IPS-15b (cell line): ENCODE measurements at regions not wholly inside any gene's neighbourhood (a gene's known extent, or its start where the extent isn't known, plus 50 kb on each side); places are given as distances from the start of the nearest gene placed in this dataset.

Experiments
- H3K27me3 ChIP-seq: one replicate; pipeline ENCODE4 v1.6.1; 2013; ENCODE audit warnings: low read length; ENCODE audit not compliant: control insufficient read depth, insufficient read depth
- H3K36me3 ChIP-seq: one replicate; pipeline ENCODE4 v1.6.1; 2013; ENCODE audit warnings: low read length; ENCODE audit not compliant: control insufficient read depth, insufficient read depth
- H3K4me1 ChIP-seq: one replicate; pipeline ENCODE4 v1.6.1; 2013; ENCODE audit warnings: mild to moderate bottlenecking, low read length; ENCODE audit not compliant: control insufficient read depth, insufficient read depth
- H3K4me3 ChIP-seq: one replicate; pipeline ENCODE4 v1.5.1; 2013; ENCODE audit warnings: low read depth, low read length
- H3K9ac ChIP-seq: one replicate; pipeline ENCODE4 v1.6.1; 2013; ENCODE audit warnings: low read depth, mild to moderate bottlenecking, low read length
- H3K9me3 ChIP-seq: one replicate; pipeline ENCODE4 v1.6.1; 2013; ENCODE audit warnings: mild to moderate bottlenecking, low read length; ENCODE audit not compliant: control insufficient read depth, insufficient read depth

DNA sequence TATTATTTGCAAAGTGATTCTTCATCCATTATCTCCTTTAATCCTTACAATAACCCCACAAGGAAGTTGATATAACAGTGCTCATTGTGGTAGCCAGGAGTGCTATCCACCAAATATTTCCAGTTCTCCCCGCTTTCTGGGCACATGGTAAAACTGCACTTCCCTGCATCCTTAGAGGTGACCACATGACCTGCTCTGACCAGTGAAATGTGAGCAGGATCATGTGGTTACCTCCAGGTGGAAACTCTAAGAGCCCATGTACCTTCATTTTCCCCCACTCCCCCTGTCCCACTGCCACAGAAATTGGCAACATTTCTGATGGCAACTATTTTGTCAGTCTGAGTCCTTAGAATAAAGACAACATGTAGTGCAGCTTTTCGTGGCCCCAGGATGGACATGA lies 89.7 kb downstream of the MRPL46 start:
- no peaks in the 10 kb centered on the region for H3K27me3 ChIP-seq
- no peaks in the 10 kb centered on the region for H3K36me3 ChIP-seq
- no peak overlapping the region for H3K9ac ChIP-seq
- H3K4me3 ChIP-seq: no peak overlapping the region
- no peaks in the 10 kb centered on the region for H3K4me1 ChIP-seq
- no peaks in the 10 kb centered on the region for H3K9me3 ChIP-seq

DNA sequence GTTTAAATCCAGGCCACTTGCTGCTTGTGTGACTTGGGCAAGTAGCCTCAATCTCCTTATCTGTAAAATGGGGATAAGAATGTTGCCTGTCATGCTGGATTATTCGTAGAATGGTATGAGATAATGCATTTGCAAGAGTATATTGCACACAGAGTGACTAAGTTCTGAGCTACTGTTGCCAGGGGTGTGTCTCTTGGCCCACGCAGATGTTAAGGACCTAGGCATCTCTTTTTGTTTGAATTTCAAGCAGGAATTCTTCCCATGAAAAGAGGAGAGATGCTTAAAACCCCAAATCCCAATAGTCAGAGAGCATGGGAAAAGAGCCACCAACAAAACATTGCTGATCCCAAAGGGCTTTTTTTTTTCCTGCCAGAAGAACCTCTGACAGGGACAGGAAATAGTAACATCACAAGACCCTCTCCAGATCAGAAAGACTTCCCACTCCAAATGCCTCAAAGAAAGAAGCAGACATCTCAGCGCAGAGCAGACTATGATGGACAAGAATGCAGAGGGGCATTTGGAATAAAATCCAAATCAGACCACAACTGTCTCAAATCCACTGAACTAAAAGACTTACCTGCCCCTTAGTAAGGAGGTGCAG lies 90.5 kb downstream of the MRPL46 start:
- no peaks in the 10 kb centered on the region for H3K27me3 ChIP-seq
- H3K9me3 ChIP-seq: no peaks in the 10 kb centered on the region

DNA sequence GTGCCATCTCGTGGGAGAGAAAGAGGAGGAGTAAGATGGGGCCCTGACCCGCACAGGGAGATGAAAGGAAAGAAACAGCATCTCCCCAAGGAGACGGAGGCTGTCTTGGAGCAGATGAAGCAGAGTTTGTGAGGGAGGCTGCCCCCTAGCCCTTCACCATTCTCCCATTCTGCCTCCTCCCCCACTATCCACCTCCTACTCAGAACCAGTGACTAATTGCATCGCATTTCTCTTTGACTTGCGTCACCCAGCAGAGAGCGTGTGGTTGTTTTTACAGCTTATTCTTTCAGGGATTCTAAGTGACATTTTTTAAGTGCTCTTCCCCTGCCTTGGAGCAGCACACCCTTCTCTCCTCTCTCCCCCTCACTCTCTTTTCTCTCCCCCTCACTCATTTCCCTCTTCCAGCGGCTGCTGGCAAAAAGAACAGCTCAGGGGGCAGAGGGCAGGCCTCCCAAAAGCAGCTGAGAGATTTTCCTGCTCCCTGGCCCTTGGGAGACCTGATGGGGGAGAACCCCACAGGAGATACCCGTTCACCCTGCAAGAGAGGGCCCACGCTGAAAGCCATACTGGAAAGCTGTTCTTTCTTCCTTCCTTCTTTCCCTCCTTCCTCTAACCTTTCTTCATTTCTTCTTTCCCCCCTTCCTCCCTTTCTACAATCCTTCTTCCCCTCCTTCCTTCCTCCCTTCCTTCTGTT lies 91.8 kb downstream of the MRPL46 start:
- no peak overlapping the region for H3K9ac ChIP-seq
- no peaks in the 10 kb centered on the region for H3K27me3 ChIP-seq
- no peak overlapping the region for H3K4me3 ChIP-seq
- no peaks in the 10 kb centered on the region for H3K4me1 ChIP-seq
- no peaks in the 10 kb centered on the region for H3K36me3 ChIP-seq
- H3K9me3 ChIP-seq: no peaks in the 10 kb centered on the region

More for the DNA sequence above, 90.5 kb downstream of the MRPL46 start:
- Histone ChIP-seq H3K9ac (no peak overlapping the region), H3K36me3 (no peaks in the 10 kb centered on the region), H3K4me1 (no peaks in the 10 kb centered on the region), H3K4me3 (no peak overlapping the region)

DNA sequence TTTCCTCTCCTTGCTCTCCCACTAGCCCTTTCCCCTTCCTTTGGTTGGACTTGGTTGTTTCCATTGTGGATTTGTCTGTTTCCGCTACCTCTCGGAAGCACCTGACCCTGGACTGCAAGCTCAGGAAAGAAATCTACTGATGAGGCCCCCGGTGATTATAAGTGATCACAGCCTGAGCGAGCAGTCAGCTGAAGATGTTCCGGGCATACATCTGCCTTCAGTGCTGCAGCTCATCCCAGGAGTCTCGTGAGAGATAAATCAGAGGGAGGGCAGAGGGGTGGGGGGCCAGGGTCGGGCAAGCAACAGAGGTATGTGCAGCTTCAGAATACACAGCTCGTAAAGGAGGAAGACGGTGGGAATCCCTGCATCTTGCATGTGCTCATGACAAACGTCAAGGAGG lies 102.1 kb downstream of the MRPL46 start:
- no peaks in the 10 kb centered on the region for H3K9me3 ChIP-seq
- H3K27me3 ChIP-seq: no peaks in the 10 kb centered on the region
- H3K4me3 ChIP-seq: no peak overlapping the region

DNA sequence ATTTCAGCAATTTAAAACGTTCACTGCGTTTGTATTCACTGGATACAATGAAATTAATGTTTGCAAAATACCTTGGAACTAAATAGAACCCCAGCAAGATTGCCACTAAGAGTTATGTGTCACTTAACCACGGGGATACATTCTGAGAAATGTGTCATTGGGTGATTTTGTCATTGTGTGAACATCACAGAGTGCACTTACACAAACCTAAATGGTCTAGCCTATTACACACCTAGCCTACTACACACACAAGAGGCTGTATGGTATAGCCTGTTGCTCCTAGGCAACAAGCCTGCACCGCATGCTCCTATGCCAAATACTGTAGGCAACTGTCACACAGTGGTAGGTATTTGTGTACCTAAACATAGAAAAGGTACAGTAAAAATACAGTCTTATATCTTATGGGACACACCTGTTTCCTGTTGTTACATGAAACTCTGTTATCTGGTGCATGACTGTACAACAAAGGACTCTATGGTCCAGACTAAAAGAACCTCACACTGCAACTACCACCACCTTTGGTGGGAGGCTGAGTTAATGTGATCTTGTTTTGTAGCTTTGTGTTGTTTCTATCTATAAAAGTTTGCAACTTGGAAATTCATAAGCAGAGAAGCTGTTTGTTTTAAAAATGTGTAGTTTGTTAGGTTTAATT lies 92.2 kb upstream of the NTRK3 start:
- no peaks in the 10 kb centered on the region for H3K4me1 ChIP-seq
- H3K9me3 ChIP-seq: no peaks in the 10 kb centered on the region
- no peak overlapping the region for H3K4me3 ChIP-seq
- no peak overlapping the region for H3K9ac ChIP-seq
- no peaks in the 10 kb centered on the region for H3K27me3 ChIP-seq
- no peaks in the 10 kb centered on the region for H3K36me3 ChIP-seq

More for the DNA sequence above, 102.1 kb downstream of the MRPL46 start:
- no peak overlapping the region for H3K9ac ChIP-seq
- no peaks in the 10 kb centered on the region for H3K4me1 ChIP-seq
- H3K36me3 ChIP-seq: no peaks in the 10 kb centered on the region

DNA sequence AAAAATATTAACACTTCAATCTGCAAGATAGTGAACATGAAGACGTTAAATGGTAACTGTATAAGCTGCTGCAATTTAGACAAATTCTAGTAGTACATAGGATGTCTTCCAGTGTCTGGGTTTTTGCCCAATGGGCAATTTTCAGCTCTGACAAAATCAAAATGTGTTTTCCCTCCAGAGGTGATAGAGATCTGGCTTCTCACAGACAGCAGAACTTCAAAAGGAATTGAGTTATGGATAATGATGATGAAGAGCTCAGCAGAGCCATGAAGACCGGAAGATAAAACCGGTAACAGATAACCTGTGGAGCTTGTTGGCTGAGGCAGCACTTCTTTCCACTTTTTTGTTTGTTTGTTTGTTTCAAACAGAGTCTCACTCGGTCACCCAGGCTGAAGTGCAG lies 89.4 kb upstream of the NTRK3 start:
- H3K9ac ChIP-seq: no peak overlapping the region

DNA sequence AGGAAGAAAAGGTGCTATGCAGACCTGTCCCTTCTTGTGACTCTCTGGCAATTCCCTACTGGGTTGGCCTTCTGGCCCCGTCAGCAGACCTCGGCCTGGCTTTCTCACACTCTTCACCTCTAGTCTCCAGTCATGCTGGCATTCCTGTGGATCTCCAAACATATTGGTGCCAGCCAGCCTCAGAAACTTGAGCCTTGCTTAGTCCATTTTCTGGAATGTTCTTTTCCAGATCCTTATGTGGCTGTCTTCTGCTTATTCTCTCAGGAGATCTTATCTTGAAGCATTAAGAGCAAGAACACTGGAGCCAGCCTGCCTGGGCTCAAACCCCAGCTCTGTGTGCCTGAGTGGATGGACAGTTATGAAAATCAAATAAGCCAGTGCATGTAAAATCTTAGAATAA lies 88.2 kb upstream of the NTRK3 start:
- H3K4me3 ChIP-seq: no peak overlapping the region
- H3K9me3 ChIP-seq: no peaks in the 10 kb centered on the region
- H3K27me3 ChIP-seq: no peaks in the 10 kb centered on the region
- H3K4me1 ChIP-seq: no peaks in the 10 kb centered on the region
- no peaks in the 10 kb centered on the region for H3K36me3 ChIP-seq
- no peak overlapping the region for H3K9ac ChIP-seq

More for the DNA sequence above, 89.4 kb upstream of the NTRK3 start:
- H3K4me1 ChIP-seq: no peaks in the 10 kb centered on the region
- H3K36me3 ChIP-seq: no peaks in the 10 kb centered on the region
- H3K9me3 ChIP-seq: no peaks in the 10 kb centered on the region
- H3K27me3 ChIP-seq: no peaks in the 10 kb centered on the region
- H3K4me3 ChIP-seq: no peak overlapping the region

DNA sequence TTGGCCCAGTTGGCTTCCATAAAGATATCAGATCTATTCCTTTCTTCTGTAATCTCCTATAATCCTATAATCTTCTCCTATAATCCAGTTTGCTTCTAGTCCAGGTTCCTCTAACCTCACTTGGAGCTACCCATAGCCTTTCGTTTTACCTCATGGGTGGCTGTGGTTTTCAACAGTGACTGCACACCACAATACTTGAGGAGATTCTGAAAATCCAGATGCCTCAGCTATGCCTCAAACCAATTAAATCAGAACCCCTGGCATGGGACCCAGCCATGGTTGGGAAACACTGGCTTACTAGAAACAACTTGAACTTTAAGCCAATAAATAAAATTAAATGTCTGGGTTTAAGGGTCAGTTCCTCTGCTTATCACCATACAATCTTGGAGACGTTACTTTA lies 86.1 kb upstream of the NTRK3 start:
- Histone ChIP-seq H3K36me3 (no peaks in the 10 kb centered on the region), H3K4me3 (no peak overlapping the region), H3K9me3 (no peaks in the 10 kb centered on the region), H3K27me3 (no peaks in the 10 kb centered on the region), H3K9ac (no peak overlapping the region), H3K4me1 (no peaks in the 10 kb centered on the region)

DNA sequence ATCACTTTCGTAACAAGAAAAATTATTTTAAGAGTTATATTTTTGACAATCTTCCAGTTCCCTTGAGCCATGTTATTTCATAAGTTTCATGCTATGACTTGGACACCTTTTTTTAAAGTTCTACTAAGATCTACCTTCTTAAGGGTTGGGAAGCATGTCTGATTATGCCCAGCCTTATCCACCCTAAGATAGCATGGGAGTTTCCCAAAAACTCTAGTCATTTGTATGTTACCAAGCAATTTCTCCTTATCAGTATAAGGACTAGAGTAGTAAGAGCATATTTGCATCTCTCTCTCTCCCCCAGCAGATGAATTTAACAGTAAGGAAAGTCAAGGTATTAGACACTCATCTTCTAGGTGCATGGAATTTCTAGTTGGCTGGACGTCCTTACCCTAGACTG lies 85.1 kb upstream of the NTRK3 start:
- H3K9ac ChIP-seq: no peak overlapping the region
- no peaks in the 10 kb centered on the region for H3K27me3 ChIP-seq

DNA sequence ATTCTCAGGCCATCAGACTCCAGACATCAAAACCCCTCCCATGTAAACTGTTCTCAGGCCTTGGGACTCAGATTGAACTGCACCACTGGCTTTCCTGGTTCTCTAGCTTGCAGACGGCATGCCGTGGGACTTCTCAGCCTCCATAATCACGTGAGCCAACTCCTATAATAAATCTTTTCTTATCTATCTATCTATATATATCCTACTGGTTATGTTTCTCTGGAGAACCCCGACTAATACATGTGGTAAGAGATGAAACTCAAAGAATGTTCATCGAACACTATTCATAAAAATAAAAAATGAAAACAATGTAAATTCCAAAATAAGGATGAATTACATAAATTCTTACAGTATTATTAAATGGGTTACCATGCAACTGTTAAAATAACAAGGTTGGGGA lies 84.5 kb upstream of the NTRK3 start:
- H3K9me3 ChIP-seq: no peaks in the 10 kb centered on the region
- H3K4me1 ChIP-seq: no peaks in the 10 kb centered on the region
- H3K36me3 ChIP-seq: no peaks in the 10 kb centered on the region
- H3K4me3 ChIP-seq: no peak overlapping the region
- no peak overlapping the region for H3K9ac ChIP-seq
- no peaks in the 10 kb centered on the region for H3K27me3 ChIP-seq

More for the DNA sequence above, 85.1 kb upstream of the NTRK3 start:
- H3K9me3 ChIP-seq: no peaks in the 10 kb centered on the region
- no peak overlapping the region for H3K4me3 ChIP-seq
- no peaks in the 10 kb centered on the region for H3K36me3 ChIP-seq
- no peaks in the 10 kb centered on the region for H3K4me1 ChIP-seq

DNA sequence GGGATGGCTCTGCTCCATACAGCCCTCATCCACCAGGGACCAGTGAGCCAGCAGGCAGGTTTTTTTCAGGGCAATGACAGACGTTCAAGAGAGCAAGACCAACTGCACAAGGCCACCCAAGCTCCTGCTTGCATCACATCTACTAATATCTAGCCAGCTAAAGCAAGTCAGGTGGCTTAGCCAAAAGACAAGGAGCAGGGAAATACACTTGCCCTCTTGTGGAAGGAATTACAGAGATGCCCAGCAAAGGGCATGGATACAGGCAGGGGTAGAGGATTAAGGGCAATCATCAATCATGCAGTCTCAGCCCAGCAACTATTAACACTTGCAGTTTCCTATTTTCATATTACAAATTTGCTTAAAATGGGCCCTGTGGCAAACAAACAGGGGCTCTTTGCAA lies 81.5 kb upstream of the NTRK3 start:
- Histone ChIP-seq H3K4me3 (no peak overlapping the region), H3K4me1 (no peaks in the 10 kb centered on the region), H3K9ac (no peak overlapping the region), H3K36me3 (no peaks in the 10 kb centered on the region), H3K27me3 (no peaks in the 10 kb centered on the region), H3K9me3 (no peaks in the 10 kb centered on the region)

DNA sequence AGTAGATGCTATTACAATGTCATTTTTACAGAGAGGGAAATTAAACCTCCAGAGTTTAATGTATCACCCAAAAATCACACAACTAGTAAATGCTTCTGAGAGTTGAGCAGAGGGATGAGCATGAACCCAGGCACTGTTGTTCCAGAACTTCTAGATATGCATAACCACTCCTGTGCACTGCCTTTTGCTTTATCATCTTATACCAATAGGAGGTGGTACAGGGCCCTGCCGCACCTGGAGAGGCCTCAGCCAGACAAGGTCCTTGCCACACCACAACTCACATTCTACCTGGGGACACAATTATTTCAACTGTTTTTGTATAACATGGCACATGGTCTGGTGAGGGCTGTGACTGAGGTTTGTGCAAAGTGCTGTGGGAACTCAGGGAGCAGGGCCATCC lies 78.5 kb upstream of the NTRK3 start:
- Histone ChIP-seq H3K9me3 (no peaks in the 10 kb centered on the region), H3K9ac (no peak overlapping the region), H3K27me3 (no peaks in the 10 kb centered on the region), H3K4me1 (no peaks in the 10 kb centered on the region), H3K36me3 (no peaks in the 10 kb centered on the region), H3K4me3 (no peak overlapping the region)
